ENCODE measurements at regions not wholly inside any gene's neighbourhood (a gene's known extent, or its start where the extent isn't known, plus 50 kb on each side); places are given as distances from the start of the nearest gene placed in this dataset.

GRCh38 chrX:19174401-19175025 lies 52.2 kb upstream of the ADGRG2 start:
- TF ChIP-seq CTCF (IDR thresholded peaks at IDR 0.05; ENCODE audit: low read length) = no peak
- no peak for TF ChIP-seq EZH2 (IDR thresholded peaks at IDR 0.05; ENCODE audit: borderline replicate concordance, low read length)
